NCI-H2227 (cell line): ENCODE measurements at regions not wholly inside any gene's neighbourhood (a gene's known extent, or its start where the extent isn't known, plus 50 kb on each side); places are given as distances from the start of the nearest gene placed in this dataset.
A peak's percentile ranks its signal among the peaks of the same experiment; 100 is the strongest.

Source experiments
- DNase-seq: peaks from one replicate; lab custom pipeline; 2025; ENCODE audit not compliant: unreplicated experiment; lab: John Stamatoyannopoulos, UW

GRCh38 chr19:32255536-32256295 is 89.7 kb upstream of the ZNF507 start:
- no peak for DNase-seq

- DNase-seq, result no peak
These were observed 89.0 kb upstream of the ZNF507 start for GRCh38 chr19:32256341-32256975.

DNA sequence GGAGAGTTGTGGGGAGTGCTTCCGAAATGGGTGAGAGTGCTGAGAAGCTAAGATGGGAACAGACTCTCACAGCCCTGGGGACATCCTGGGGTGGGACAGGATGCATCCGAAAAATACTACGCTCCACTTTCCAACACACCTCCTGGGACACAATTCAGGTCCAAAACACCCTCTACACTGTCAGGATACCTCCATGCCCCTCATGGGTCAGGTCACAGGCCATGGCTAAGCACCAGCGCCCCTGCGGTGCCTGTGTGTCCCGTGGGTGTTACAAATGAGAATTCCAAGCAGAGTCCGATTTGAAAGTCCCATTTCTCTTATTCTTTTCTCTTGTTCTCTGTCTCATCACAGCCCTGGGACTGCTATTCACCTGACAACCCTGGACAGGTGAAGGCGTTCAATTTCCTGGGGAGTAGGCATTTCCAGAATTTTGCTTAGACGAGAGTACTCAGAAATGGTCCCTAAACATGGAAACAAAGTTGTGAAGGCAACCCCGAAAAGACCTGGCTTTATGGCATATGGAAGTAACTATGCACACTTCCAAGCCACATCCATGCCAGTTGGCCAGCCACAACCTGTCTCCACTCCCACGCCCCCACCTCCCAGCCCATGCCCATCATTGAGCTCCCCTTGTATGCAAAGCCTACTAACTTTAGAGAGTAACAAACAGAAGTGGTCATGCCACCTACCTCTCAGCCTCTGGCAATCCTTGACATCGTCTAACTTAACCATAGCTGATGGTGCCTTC is 87.9 kb upstream of the ZNF507 start:
- no peak for DNase-seq

DNA sequence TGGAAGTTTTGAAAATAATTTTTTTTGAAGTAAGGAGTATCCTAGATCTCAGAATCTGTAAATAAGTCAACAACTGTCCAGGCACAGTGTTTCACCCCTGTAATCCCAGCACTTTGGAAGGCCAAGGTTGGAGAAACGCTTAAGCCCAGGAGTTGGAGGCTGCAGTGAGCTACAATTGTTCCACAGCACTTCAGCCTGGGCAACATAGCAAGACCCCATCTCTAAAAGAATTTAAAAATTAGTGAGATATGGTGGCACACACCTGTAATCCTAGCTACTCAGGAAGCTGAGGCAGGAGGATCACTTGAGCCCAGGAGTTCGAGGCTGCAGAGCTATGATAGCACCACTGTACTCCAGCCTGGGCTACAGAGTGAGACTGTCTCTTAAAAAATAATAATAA is 87.2 kb upstream of the ZNF507 start:
- no peak for DNase-seq

- no peak for DNase-seq
These were observed 80.8 kb upstream of the ZNF507 start for GRCh38 chr19:32264568-32264967.

DNA sequence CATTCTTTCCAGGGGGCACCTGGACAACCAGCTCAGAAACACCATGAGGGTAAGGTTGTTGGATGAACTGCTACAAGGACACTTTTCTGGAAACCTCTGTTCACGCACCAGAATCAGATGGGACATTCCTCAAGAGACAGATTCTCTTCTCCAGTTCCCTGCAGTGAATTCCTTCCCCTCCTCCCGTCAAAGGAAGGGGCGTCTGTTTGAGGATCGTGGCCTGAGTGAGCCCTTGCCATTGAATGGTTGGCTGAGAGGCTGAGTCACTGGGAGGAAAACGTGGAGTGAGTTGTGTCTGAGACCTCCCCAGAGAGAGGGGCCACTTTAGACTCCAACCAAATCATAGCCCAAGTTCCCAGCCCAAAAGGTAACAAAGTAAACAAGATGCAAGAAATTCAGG is 79.4 kb upstream of the ZNF507 start:
- no peak for DNase-seq

DNA sequence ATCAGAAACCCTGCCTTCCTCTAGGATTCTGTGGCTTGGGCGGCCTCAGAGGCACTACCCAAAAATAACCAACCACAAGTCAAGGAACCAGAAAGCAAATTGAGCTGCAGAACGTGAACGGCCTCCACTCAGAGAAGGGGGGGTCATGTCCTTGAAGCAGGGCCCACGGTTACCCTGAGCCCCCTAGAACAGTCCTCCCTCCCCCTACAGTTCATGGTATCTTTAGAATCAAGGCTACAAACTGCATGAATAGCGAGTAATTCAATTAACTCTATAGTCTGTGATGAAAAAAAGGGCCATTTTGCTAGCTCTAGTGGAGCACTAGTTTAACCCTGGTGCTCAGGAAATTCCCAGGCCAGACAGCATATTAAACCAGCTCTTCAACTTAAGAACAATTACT is 79.0 kb upstream of the ZNF507 start:
- DNase-seq, result no peak

- DNase-seq, result no peak
These were observed 77.0 kb upstream of the ZNF507 start for GRCh38 chr19:32268381-32268780.

GRCh38 chr19:32269831-32270230 is 75.6 kb upstream of the ZNF507 start:
- no peak for DNase-seq

- DNase-seq, result no peak
These were observed 71.9 kb upstream of the ZNF507 start for GRCh38 chr19:32273483-32273882.

- DNase-seq, result no peak
These were observed 58.3 kb upstream of the ZNF507 start for GRCh38 chr19:32287086-32287485.

DNA sequence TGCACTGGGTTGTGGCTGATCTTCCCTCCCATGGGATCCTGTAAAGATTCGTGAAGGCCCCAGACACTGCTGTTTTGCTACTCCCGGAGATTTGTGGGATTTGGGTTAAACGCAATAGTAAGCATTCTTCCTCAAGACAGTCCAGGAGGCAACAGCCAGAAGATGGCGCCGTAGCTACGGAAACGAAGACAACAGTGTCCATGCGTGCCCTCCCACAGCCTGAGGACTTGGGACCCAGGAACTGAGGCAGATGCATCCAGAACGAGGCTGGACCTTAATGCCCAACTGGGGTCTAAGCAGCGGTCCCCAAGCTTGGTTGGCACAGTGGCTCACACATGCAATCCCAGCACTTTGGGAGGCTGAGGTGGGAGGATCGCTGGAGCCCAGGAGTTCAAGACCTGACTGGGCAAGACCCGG is 57.6 kb upstream of the ZNF507 start:
- DNase-seq, result peak; percentile 89

DNA sequence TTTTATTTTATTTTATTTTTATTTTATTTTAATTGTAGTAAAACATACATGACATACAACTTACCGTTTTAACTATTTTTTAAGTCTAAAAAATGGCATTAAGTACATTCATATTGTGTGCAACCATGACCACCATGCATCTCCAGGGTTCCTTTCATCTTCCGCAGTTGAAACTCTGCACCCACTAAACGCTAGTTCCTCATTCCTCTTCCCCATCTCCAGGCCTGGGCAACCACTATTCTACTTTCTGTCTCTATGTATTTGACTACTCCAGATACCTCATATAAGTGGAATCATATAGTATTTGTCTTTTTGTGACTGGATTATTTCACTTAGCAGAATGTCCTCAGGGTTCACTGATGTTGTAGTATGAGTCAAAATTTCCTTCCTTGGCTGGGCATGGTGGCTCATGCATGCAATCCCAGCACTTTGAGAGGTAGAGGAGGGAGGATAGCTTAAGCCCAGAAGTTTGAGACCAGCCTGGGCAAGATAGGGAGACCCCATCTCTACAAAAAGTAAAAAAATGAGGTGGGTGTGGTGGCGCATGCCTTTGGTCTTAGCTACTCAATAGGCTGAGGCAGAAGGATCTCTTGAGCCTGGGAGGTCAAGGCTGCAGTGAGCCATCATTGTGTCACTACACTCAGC is 55.7 kb upstream of the ZNF507 start:
- no peak for DNase-seq

GRCh38 chr19:32291876-32292275 is 53.5 kb upstream of the ZNF507 start:
- DNase-seq, result no peak

GRCh38 chr19:32294871-32295438 is 50.5 kb upstream of the ZNF507 start:
- no peak for DNase-seq
